BJ (cell line): ENCODE measurements at regions not wholly inside any gene's neighbourhood (a gene's known extent, or its start where the extent isn't known, plus 50 kb on each side); places are given as distances from the start of the nearest gene placed in this dataset.

Experiments
- CTCF ChIA-PET: fragments of 350-600 bp; formaldehyde crosslinking; extraction: SDS; loops from one replicate; lab custom pipeline; 2021; ENCODE audit warnings: antibody characterized with exemption, inconsistent platforms; lab: Yijun Ruan, JAX
- POLR2A ChIA-PET: fragments of 300-600 bp; sonication (Branson Sonifier 250); formaldehyde crosslinking; extraction: SDS; loops from one replicate; lab custom pipeline; 2021; ENCODE audit warnings: antibody characterized with exemption; lab: Charles Lee
- DNase-seq: peaks from one replicate; pipeline ENCODE4 v3.0.0-alpha.2; 2011; ENCODE audit warnings: low read depth
- H3K27me3 ChIP-seq: 2 replicates; pipeline ENCODE4 v1.6.0; 2011; ENCODE audit warnings: low read length; ENCODE audit not compliant: control insufficient read depth, insufficient read depth
- H3K36me3 ChIP-seq: 2 replicates; pipeline ENCODE4 v1.5.1; 2011; ENCODE audit warnings: low read length; ENCODE audit not compliant: control insufficient read depth, insufficient read depth
- H3K4me3 ChIP-seq: 2 replicates; pipeline ENCODE4 v1.5.1; 2011; ENCODE audit warnings: low read depth, mild to moderate bottlenecking, control low read depth, low read length
- CTCF ChIP-seq: IDR thresholded peaks from 2 replicates; pipeline ENCODE4 v1.5.1; 2011; ENCODE audit warnings: low read depth, mild to moderate bottlenecking, control low read depth, inconsistent platforms, low read length, moderate library complexity; ENCODE audit not compliant: insufficient read depth

- Histone ChIP-seq H3K27me3 (no peaks in the 10 kb centered on the region), H3K36me3 (no peaks in the 10 kb centered on the region), H3K4me3 (no peak overlapping the region)
- ChIA-PET POLR2A (no interaction called here), CTCF (no interaction called here)
- TF ChIP-seq CTCF: no peak
- no peak for DNase-seq
These were observed 349.4 kb downstream of the SH3GL2 start for GRCh38 chr9:17928228-17928627.

GRCh38 chr9:17928768-17929167 is 349.9 kb downstream of the SH3GL2 start:
- no peak for TF ChIP-seq CTCF
- H3K4me3 ChIP-seq: no peak overlapping the region

GRCh38 chr9:17929506-17929905 is 350.6 kb downstream of the SH3GL2 start:
- no peak for DNase-seq
- H3K36me3 ChIP-seq: no peaks in the 10 kb centered on the region
- ChIA-PET CTCF (no interaction called here), POLR2A (no interaction called here)
- H3K4me3 ChIP-seq: no peak overlapping the region
- no peak for TF ChIP-seq CTCF
- no peaks in the 10 kb centered on the region for H3K27me3 ChIP-seq

More at GRCh38 chr9:17928768-17929167, 349.9 kb downstream of the SH3GL2 start:
- no peaks in the 10 kb centered on the region for H3K27me3 ChIP-seq
- DNase-seq: no peak
- no peaks in the 10 kb centered on the region for H3K36me3 ChIP-seq
- ChIA-PET POLR2A (no interaction called here), CTCF (no interaction called here)

GRCh38 chr9:17930071-17930470 is 351.2 kb downstream of the SH3GL2 start:
- DNase-seq: no peak
- POLR2A ChIA-PET: no interaction called here

GRCh38 chr9:17936365-17936764 is 357.5 kb downstream of the SH3GL2 start:
- Histone ChIP-seq H3K36me3 (no peaks in the 10 kb centered on the region), H3K4me3 (no peak overlapping the region), H3K27me3 (no peaks in the 10 kb centered on the region; the same call in 1 of the 2 replicates)
- no peak for TF ChIP-seq CTCF
- ChIA-PET POLR2A (no interaction called here), CTCF (no interaction called here)
- no peak for DNase-seq

More at GRCh38 chr9:17930071-17930470, 351.2 kb downstream of the SH3GL2 start:
- Histone ChIP-seq H3K4me3 (no peak overlapping the region), H3K36me3 (no peaks in the 10 kb centered on the region), H3K27me3 (no peaks in the 10 kb centered on the region)
- TF ChIP-seq CTCF: no peak
- CTCF ChIA-PET: no interaction called here
